ENCODE measurements at regions not wholly inside any gene's neighbourhood (a gene's known extent, or its start where the extent isn't known, plus 50 kb on each side); places are given as distances from the start of the nearest gene placed in this dataset.

DNA sequence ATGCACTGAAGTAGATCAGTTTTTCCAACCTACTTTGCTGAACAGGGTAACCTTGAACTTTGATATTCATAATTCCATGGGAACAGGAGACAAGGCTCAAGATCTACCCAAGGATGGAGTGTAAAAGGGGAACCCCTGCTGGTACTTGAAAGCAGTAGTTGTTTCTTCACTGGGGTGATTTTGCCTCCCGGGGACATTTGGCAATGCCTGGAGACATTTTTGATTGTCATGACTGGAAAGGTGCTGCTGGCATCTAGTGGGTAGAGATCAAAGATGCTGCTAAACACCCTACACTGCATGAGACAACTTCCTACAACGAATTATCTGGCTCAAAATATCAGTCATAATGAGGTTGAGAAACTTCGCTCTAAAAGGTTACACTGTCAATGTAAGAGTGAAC lies 214.8 kb upstream of the CTBP2 start:
- TF ChIP-seq, protein P1, sequence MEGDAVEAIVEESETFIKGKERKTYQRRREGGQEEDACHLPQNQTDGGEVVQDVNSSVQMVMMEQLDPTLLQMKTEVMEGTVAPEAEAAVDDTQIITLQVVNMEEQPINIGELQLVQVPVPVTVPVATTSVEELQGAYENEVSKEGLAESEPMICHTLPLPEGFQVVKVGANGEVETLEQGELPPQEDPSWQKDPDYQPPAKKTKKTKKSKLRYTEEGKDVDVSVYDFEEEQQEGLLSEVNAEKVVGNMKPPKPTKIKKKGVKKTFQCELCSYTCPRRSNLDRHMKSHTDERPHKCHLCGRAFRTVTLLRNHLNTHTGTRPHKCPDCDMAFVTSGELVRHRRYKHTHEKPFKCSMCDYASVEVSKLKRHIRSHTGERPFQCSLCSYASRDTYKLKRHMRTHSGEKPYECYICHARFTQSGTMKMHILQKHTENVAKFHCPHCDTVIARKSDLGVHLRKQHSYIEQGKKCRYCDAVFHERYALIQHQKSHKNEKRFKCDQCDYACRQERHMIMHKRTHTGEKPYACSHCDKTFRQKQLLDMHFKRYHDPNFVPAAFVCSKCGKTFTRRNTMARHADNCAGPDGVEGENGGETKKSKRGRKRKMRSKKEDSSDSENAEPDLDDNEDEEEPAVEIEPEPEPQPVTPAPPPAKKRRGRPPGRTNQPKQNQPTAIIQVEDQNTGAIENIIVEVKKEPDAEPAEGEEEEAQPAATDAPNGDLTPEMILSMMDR (IDR thresholded peaks at IDR 0.05 in 8 of 11, conservative IDR thresholded peaks at IDR 0.05 in 3 of 11), result no peak
- TF ChIP-seq POLR2A (IDR thresholded peaks at IDR 0.05), result no peak
